T-cell (primary cell): ENCODE measurements at regions not wholly inside any gene's neighbourhood (a gene's known extent, or its start where the extent isn't known, plus 50 kb on each side); places are given as distances from the start of the nearest gene placed in this dataset.

Experiments
- ATAC-seq, 4 experiments: fragments of 200-7000 bp in 3 of 4; fragments of 150-1000 bp in 1 of 4; cut with Tn5 transposase; replicated peaks in 1 of 4; 1 replicate in 3 of 4; 2 replicates in 1 of 4; pipeline ENCODE4 v1.10.0; 2021; ENCODE audit warnings: moderate library complexity in 3 of 4, mild to moderate bottlenecking in 2 of 4, moderate number of reproducible peaks in 1 of 4
- CTCF ChIA-PET, 2 donors: fragments of 300-600 bp; sonication (Branson Sonifier 250); formaldehyde crosslinking; loops; one replicate each; lab custom pipeline; 2022; ENCODE audit warnings: antibody characterized with exemption in 2 of 2; lab: Charles Lee
- POLR2A ChIA-PET, 2 donors: fragments of 300-600 bp; sonication (Branson Sonifier 250); formaldehyde crosslinking; loops; one replicate each; lab custom pipeline; 2022; ENCODE audit warnings: antibody characterized with exemption in 2 of 2; lab: Charles Lee
- DNase-seq, 35 experiments: peaks; one replicate each; pipeline versions ENCODE4 v3.0.0 to v3.0.0-alpha.2; 2013 to 2023
- H3K27ac ChIP-seq: one replicate; pipeline ENCODE4 v1.5.1; 2013; ENCODE audit warnings: low read length
- H3K27me3 ChIP-seq, 2 experiments: replicated peaks in 1 of 2; 1 replicate in 1 of 2; 2 replicates in 1 of 2; pipeline versions ENCODE4 v1.6.1 to v1.7.0; 2013; ENCODE audit warnings: low read length in 1 of 2, mixed read lengths in 1 of 2; ENCODE audit not compliant: control insufficient read depth in 2 of 2, insufficient read depth in 2 of 2; ENCODE audit errors: extremely low read depth in 1 of 2
- H3K36me3 ChIP-seq, 2 donors: 1 replicate in 1 of 2; 2 replicates in 1 of 2; pipeline versions ENCODE4 v1.6.1 to v1.7.0; 2013; ENCODE audit warnings: low read length in 1 of 2; ENCODE audit not compliant: control insufficient read depth in 2 of 2, insufficient read depth in 1 of 2; ENCODE audit errors: extremely low read depth in 1 of 2
- H3K4me1 ChIP-seq, 2 experiments: 1 replicate in 1 of 2; 2 replicates in 1 of 2; pipeline versions ENCODE4 v1.6.1 to v1.7.0; 2013; ENCODE audit warnings: low read length in 2 of 2, mixed read lengths in 1 of 2; ENCODE audit not compliant: insufficient read depth in 2 of 2, control insufficient read depth in 1 of 2; ENCODE audit errors: extremely low read depth in 1 of 2
- H3K4me3 ChIP-seq, 2 donors: 1 replicate in 1 of 2; 2 replicates in 1 of 2; pipeline versions ENCODE4 v1.5.1 to v1.7.0; 2013; ENCODE audit warnings: mild to moderate bottlenecking in 2 of 2, low read length in 1 of 2, moderate library complexity in 1 of 2; ENCODE audit not compliant: control insufficient read depth in 1 of 2; ENCODE audit errors: extremely low read depth in 1 of 2
- H3K9me3 ChIP-seq: 2 replicates; pipeline ENCODE4 v1.7.0; 2013
- H3K27ac Mint-ChIP-seq, 2 donors: one replicate each; pipeline ENCODE4 v1.8.0; 2020 to 2021; ENCODE audit warnings: mild to moderate bottlenecking in 2 of 2, mixed read lengths in 2 of 2
- H3K27me3 Mint-ChIP-seq, 2 donors: one replicate each; pipeline ENCODE4 v1.8.0; 2021 to 2022; ENCODE audit warnings: mixed read lengths in 2 of 2
- H3K36me3 Mint-ChIP-seq: one replicate; pipeline ENCODE4 v1.8.0; 2021; ENCODE audit warnings: mixed read lengths
- H3K4me1 Mint-ChIP-seq, 3 donors: one replicate each; pipeline ENCODE4 v1.8.0; 2020 to 2022; ENCODE audit warnings: mixed read lengths in 3 of 3, mild to moderate bottlenecking in 1 of 3
- H3K4me3 Mint-ChIP-seq, 3 donors: one replicate each; pipeline ENCODE4 v1.8.0; 2020 to 2022; ENCODE audit warnings: mild to moderate bottlenecking in 3 of 3, mixed read lengths in 3 of 3, moderate library complexity in 3 of 3
- H3K9me3 Mint-ChIP-seq, 3 donors: one replicate each; pipeline ENCODE4 v1.8.0; 2020 to 2022; ENCODE audit warnings: mixed read lengths in 3 of 3
- WGBS: methylation state at CpG from one replicate; pipeline ENCODE4 v1.1.5; 2013; ENCODE audit warnings: missing lambda C conversion rate; ENCODE audit not compliant: insufficient coverage; 5-methylcytosine and 5-hydroxymethylcytosine counted together

GRCh38 chr9:21681641-21682040 lies 120.8 kb upstream of the MTAP start:
- H3K4me3 Mint-ChIP-seq: no peak overlapping the region
- ChIA-PET CTCF (no interaction called here), POLR2A (interaction anchor here in 1 of 2 donors (0.5 to 0.6 kb wide), 2 partner anchors 57 to 89 kb away, joined by 4 to 6 read pairs; no protein-coding TSS in a partner anchor)
- peaks cover 2 to 3% of the 10 kb centered on the region in 2 experiments for H3K27me3 ChIP-seq
- H3K27me3 Mint-ChIP-seq: peaks cover 2 to 3% of the 10 kb centered on the region in 2 donors
- no peak overlapping the region for H3K27ac ChIP-seq
- H3K36me3 ChIP-seq: no peaks in the 10 kb centered on the region
- no peak overlapping the region for H3K27ac Mint-ChIP-seq
- ATAC-seq (no peak), DNase-seq (no peak)
- H3K4me3 ChIP-seq: no peak overlapping the region
- H3K4me1 ChIP-seq: no peaks in the 10 kb centered on the region
- no CpG with 5 or more reads among the region's 4 CpGs for WGBS
- no peaks in the 10 kb centered on the region for H3K9me3 Mint-ChIP-seq
- no peaks in the 10 kb centered on the region for H3K9me3 ChIP-seq
- H3K4me1 Mint-ChIP-seq: peaks cover 5 to 19% (median 18%) of the 10 kb centered on the region in 3 donors
- no peaks in the 10 kb centered on the region for H3K36me3 Mint-ChIP-seq

GRCh38 chr9:21682381-21682780 lies 120.1 kb upstream of the MTAP start:
- Mint-ChIP-seq H3K9me3 (no peaks in the 10 kb centered on the region), H3K4me1 (peaks cover 5 to 18% (median 18%) of the 10 kb centered on the region in 3 donors), H3K36me3 (no peaks in the 10 kb centered on the region), H3K27ac (no peak overlapping the region), H3K4me3 (no peak overlapping the region), H3K27me3 (peaks cover 2 to 3% of the 10 kb centered on the region in 2 donors)
- ATAC-seq (no peak), DNase-seq (no peak)
- H3K9me3 ChIP-seq: no peaks in the 10 kb centered on the region
- WGBS: 80% methylated on average over 1 of the region's 2 CpGs
- no peaks in the 10 kb centered on the region for H3K4me1 ChIP-seq
- ChIA-PET POLR2A (interaction anchor here in 1 of 2 donors (0.6 kb wide), 1 partner anchor 17 kb away, joined by 3 read pairs; no protein-coding TSS in a partner anchor), CTCF (no interaction called here)
- peaks cover 0 to 2% of the 10 kb centered on the region in 2 experiments for H3K27me3 ChIP-seq
- H3K36me3 ChIP-seq: no peaks in the 10 kb centered on the region
- no peak overlapping the region for H3K4me3 ChIP-seq
- H3K27ac ChIP-seq: no peak overlapping the region

GRCh38 chr9:21682981-21683380 lies 119.5 kb upstream of the MTAP start:
- Mint-ChIP-seq H3K27ac (no peak overlapping the region), H3K4me3 (no peak overlapping the region)

GRCh38 chr9:21683484-21684175 lies 118.8 kb upstream of the MTAP start:
- Mint-ChIP-seq H3K27ac (no peak overlapping the region), H3K9me3 (no peaks in the 10 kb centered on the region), H3K27me3 (peaks cover 0 to 3% of the 10 kb centered on the region in 2 donors), H3K4me3 (no peak overlapping the region), H3K4me1 (peaks cover 10 to 18% (median 18%) of the 10 kb centered on the region in 3 donors), H3K36me3 (no peaks in the 10 kb centered on the region)
- Histone ChIP-seq H3K27ac (no peak overlapping the region), H3K4me1 (no peaks in the 10 kb centered on the region), H3K4me3 (no peak overlapping the region), H3K27me3 (no peaks in the 10 kb centered on the region), H3K36me3 (no peaks in the 10 kb centered on the region), H3K9me3 (no peaks in the 10 kb centered on the region)
- DNase-seq (no peak), ATAC-seq (no peak)
- WGBS: 100% methylated on average over 1 of the region's 4 CpGs
- POLR2A ChIA-PET: interaction anchor here in 1 of 2 donors (0.6 to 0.7 kb wide), 2 partner anchors 25 to 48 kb away, joined by 3 to 4 read pairs; no protein-coding TSS in a partner anchor
- CTCF ChIA-PET: interaction anchor here in 1 of 2 donors (0.6 to 1.0 kb wide), 2 partner anchors 10 to 40 kb away, joined by 3 read pairs; no protein-coding TSS in a partner anchor

More at GRCh38 chr9:21682981-21683380, 119.5 kb upstream of the MTAP start:
- no CpG with 5 or more reads among the region's 2 CpGs for WGBS
- DNase-seq (no peak), ATAC-seq (no peak)
- ChIA-PET POLR2A (interaction anchor here in 1 of 2 donors (0.6 kb wide), 1 partner anchor 25 kb away, joined by 3 read pairs; no protein-coding TSS in a partner anchor), CTCF (no interaction called here)
- H3K4me1 ChIP-seq: no peaks in the 10 kb centered on the region
- peaks cover under 1 to 3% of the 10 kb centered on the region in 2 donors for H3K27me3 Mint-ChIP-seq
- no peaks in the 10 kb centered on the region for H3K9me3 ChIP-seq
- H3K36me3 ChIP-seq: no peaks in the 10 kb centered on the region
- H3K27me3 ChIP-seq: peaks cover 0 to under 1% of the 10 kb centered on the region in 2 experiments
- no peaks in the 10 kb centered on the region for H3K9me3 Mint-ChIP-seq
- peaks cover 5 to 17% (median 14%) of the 10 kb centered on the region in 3 donors for H3K4me1 Mint-ChIP-seq
- H3K36me3 Mint-ChIP-seq: no peaks in the 10 kb centered on the region
- no peak overlapping the region for H3K27ac ChIP-seq
- no peak overlapping the region for H3K4me3 ChIP-seq

- no peak for ATAC-seq
- H3K4me1 Mint-ChIP-seq: peaks cover 10 to 20% (median 18%) of the 10 kb centered on the region in 3 donors
- POLR2A ChIA-PET: interaction anchor here in 1 of 2 donors (0.7 kb wide), 1 partner anchor 48 kb away, joined by 4 read pairs; no protein-coding TSS in a partner anchor
Observed at GRCh38 chr9:21684231-21684630, 118.2 kb upstream of the MTAP start.

GRCh38 chr9:21684831-21685362 lies 117.5 kb upstream of the MTAP start:
- no CpG with 5 or more reads among the region's 2 CpGs for WGBS
- H3K27ac ChIP-seq: no peak overlapping the region
- H3K27me3 ChIP-seq: no peaks in the 10 kb centered on the region
- no peak overlapping the region for H3K4me3 ChIP-seq
- ATAC-seq (peak in 2 of 4 experiments; percentile 43 to 44), DNase-seq (no peak)
- H3K36me3 ChIP-seq: no peaks in the 10 kb centered on the region
- no peaks in the 10 kb centered on the region for H3K9me3 ChIP-seq
- no peaks in the 10 kb centered on the region for H3K4me1 ChIP-seq
- ChIA-PET CTCF (interaction anchor here in 1 of 2 donors (1.0 kb wide), 1 partner anchor 39 kb away, joined by 3 read pairs; no protein-coding TSS in a partner anchor), POLR2A (no interaction called here)
- no peaks in the 10 kb centered on the region for H3K36me3 Mint-ChIP-seq
- H3K27ac Mint-ChIP-seq: no peak overlapping the region
- H3K9me3 Mint-ChIP-seq: no peaks in the 10 kb centered on the region
- H3K4me1 Mint-ChIP-seq: peaks cover 10 to 21% (median 18%) of the 10 kb centered on the region in 3 donors
- H3K27me3 Mint-ChIP-seq: peaks cover 0 to 3% of the 10 kb centered on the region in 2 donors
- no peak overlapping the region for H3K4me3 Mint-ChIP-seq

More at GRCh38 chr9:21684231-21684630, 118.2 kb upstream of the MTAP start:
- H3K36me3 Mint-ChIP-seq: no peaks in the 10 kb centered on the region
- CTCF ChIA-PET: interaction anchor here in 1 of 2 donors (0.6 to 1.0 kb wide), 2 partner anchors 11 to 39 kb away, joined by 3 read pairs; no protein-coding TSS in a partner anchor
- Histone ChIP-seq H3K27ac (no peak overlapping the region), H3K4me1 (no peaks in the 10 kb centered on the region), H3K4me3 (no peak overlapping the region), H3K36me3 (no peaks in the 10 kb centered on the region), H3K9me3 (no peaks in the 10 kb centered on the region), H3K27me3 (no peaks in the 10 kb centered on the region)
- no peak overlapping the region for H3K4me3 Mint-ChIP-seq
- H3K27ac Mint-ChIP-seq: no peak overlapping the region
- peaks cover 0 to 3% of the 10 kb centered on the region in 2 donors for H3K27me3 Mint-ChIP-seq
- DNase-seq: no peak
- H3K9me3 Mint-ChIP-seq: no peaks in the 10 kb centered on the region
- no CpG with 5 or more reads among the region's 2 CpGs for WGBS
